Retinal pigment epithelial cell (primary cell): ENCODE measurements at regions not wholly inside any gene's neighbourhood (a gene's known extent, or its start where the extent isn't known, plus 50 kb on each side); places are given as distances from the start of the nearest gene placed in this dataset.
"Not testable (repeated sequence)": the region's sequence is repeated elsewhere in the genome, so short reads cannot be mapped to it uniquely, and the experiment has no call there.

Source experiments
- DNase-seq: peaks from one replicate; pipeline ENCODE4 v3.0.0-alpha.2; 2010; ENCODE audit warnings: low read depth
- H3K4me3 ChIP-seq: 2 replicates; pipeline ENCODE4 v1.5.1; 2011; ENCODE audit warnings: mild to moderate bottlenecking, low read length, control low read depth, moderate library complexity
- TF ChIP-seq, protein P1 (sequence below): conservative IDR thresholded peaks from 2 replicates; pipeline ENCODE4 v1.5.1; 2011; ENCODE audit warnings: low read depth, low read length, control low read depth, inconsistent platforms

GRCh38 chr6:16999491-17000436, 102.1 kb upstream of the STMND1 start:
- TF ChIP-seq, protein P1, sequence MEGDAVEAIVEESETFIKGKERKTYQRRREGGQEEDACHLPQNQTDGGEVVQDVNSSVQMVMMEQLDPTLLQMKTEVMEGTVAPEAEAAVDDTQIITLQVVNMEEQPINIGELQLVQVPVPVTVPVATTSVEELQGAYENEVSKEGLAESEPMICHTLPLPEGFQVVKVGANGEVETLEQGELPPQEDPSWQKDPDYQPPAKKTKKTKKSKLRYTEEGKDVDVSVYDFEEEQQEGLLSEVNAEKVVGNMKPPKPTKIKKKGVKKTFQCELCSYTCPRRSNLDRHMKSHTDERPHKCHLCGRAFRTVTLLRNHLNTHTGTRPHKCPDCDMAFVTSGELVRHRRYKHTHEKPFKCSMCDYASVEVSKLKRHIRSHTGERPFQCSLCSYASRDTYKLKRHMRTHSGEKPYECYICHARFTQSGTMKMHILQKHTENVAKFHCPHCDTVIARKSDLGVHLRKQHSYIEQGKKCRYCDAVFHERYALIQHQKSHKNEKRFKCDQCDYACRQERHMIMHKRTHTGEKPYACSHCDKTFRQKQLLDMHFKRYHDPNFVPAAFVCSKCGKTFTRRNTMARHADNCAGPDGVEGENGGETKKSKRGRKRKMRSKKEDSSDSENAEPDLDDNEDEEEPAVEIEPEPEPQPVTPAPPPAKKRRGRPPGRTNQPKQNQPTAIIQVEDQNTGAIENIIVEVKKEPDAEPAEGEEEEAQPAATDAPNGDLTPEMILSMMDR = no peak
- H3K4me3 ChIP-seq = no peak overlapping the region

GRCh38 chr6:16998461-16998860, 103.4 kb upstream of the STMND1 start:
- H3K4me3 ChIP-seq = no peak overlapping the region
- no peak for DNase-seq
- TF ChIP-seq, protein P1 = no peak

More at GRCh38 chr6:16999491-17000436, 102.1 kb upstream of the STMND1 start:
- no peak for DNase-seq

DNA sequence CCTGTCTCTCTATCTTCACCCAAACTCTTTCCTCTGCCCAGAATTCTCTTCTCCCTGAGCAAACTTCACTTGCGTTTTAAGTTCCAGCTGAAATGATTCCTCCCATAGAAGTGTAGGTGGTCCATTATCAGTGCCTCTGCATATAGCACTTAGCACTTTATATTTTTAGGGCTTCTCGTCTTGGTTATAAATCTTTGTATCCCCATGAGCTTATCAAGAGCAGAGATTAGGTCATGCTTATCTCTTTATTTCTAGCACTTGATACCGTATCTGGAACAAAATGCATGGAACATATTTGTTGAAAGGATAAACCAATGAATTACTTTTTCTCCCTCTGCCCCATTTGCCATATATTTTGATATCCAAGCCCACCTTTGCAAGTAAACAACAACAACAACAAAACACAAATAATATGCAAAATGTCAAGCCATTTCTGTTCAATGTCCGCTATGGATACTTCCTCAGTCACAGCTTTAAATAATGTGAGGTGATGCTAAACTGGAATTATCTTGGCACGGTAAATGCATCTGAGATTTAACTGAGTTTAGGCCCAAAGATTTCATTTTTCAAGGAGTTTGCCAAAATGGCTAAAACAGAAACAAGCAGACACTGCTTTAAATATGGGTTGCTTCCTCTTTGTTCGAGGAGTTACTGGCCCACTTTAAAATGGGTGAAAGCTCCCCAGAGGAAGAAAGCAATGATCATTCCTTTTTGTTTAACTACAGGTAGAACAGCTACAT, 106.2 kb upstream of the STMND1 start:
- TF ChIP-seq, protein P1 = no peak
- no peak for DNase-seq
- no peak overlapping the region for H3K4me3 ChIP-seq

DNA sequence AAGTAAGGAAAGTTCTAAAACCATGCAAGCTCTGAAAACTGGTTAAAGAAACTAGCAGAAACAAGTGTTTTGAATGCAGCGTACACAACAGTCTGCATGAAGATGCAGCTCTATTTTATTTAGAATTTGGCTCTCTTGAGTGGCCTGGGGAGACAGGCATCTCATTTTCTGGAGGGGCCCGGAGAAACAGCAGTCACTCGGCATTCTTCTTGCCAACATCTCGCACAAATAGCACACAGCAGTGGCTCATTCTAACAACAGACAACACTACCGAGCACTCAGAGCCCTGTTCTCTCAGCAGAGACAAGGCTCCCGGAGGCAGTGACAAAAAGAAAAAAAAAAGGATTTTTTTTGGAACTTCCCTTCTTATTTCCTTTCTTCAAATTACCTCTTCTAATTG, 108.5 kb upstream of the STMND1 start:
- no peak overlapping the region for H3K4me3 ChIP-seq
- TF ChIP-seq, protein P1 = no peak
- DNase-seq = no peak

GRCh38 chr6:16991981-16992629, 109.7 kb upstream of the STMND1 start:
- DNase-seq = no peak
- no peak overlapping the region for H3K4me3 ChIP-seq
- TF ChIP-seq, protein P1 = no peak

GRCh38 chr6:16989976-16990375, 111.9 kb upstream of the STMND1 start:
- not testable (repeated sequence) for DNase-seq, H3K4me3 ChIP-seq

GRCh38 chr6:16989382-16989781, 112.5 kb upstream of the STMND1 start:
- TF ChIP-seq, protein P1 = no peak
- no peak for DNase-seq
- H3K4me3 ChIP-seq = no peak overlapping the region
